Colonic mucosa (tissue), 4 donors: ENCODE measurements at regions not wholly inside any gene's neighbourhood (a gene's known extent, or its start where the extent isn't known, plus 50 kb on each side); places are given as distances from the start of the nearest gene placed in this dataset.
A peak's percentile ranks its signal among the peaks of the same experiment; 100 is the strongest.

Source experiments
- DNase-seq: peaks from one replicate; pipeline ENCODE4 v3.0.0-alpha.2; 2020
- H3K27ac ChIP-seq: fragments of 200-600 bp; one replicate; pipeline ENCODE4 v1.8.0; 2021
- H3K27me3 ChIP-seq: fragments of 200-600 bp; one replicate; pipeline ENCODE4 v1.8.0; 2021
- H3K36me3 ChIP-seq: fragments of 200-600 bp; one replicate; pipeline ENCODE4 v1.8.0; 2021
- H3K4me1 ChIP-seq: fragments of 200-600 bp; one replicate; pipeline ENCODE4 v1.8.0; 2021; ENCODE audit warnings: mild to moderate bottlenecking
- H3K4me3 ChIP-seq: fragments of 200-600 bp; one replicate; pipeline ENCODE4 v1.8.0; 2021
- H3K9ac ChIP-seq, 2 donors: one replicate each; pipeline ENCODE4 v1.7.0; 2013; ENCODE audit warnings: control low read depth in 2 of 2, low read depth in 2 of 2, low read length in 2 of 2
- H3K9me3 ChIP-seq: fragments of 200-600 bp; one replicate; pipeline ENCODE4 v1.8.0; 2021
- intact Hi-C: fragments of 100-400 bp; cut with DNase I; formaldehyde crosslinking; loops from one replicate; pipeline ENCODE4 v1.14.1; 2022
- TF ChIP-seq, protein P1 (sequence below): fragments of 200-600 bp; IDR thresholded peaks from one replicate; pipeline ENCODE4 v1.8.0; 2022; ENCODE audit warnings: antibody characterized with exemption, mild to moderate bottlenecking
- donor health status: healthy.
- donor health status: DM: no; HTN: no; CAD: no.
- donor health status: DM: no; HTN: no; CAD: no.

DNA sequence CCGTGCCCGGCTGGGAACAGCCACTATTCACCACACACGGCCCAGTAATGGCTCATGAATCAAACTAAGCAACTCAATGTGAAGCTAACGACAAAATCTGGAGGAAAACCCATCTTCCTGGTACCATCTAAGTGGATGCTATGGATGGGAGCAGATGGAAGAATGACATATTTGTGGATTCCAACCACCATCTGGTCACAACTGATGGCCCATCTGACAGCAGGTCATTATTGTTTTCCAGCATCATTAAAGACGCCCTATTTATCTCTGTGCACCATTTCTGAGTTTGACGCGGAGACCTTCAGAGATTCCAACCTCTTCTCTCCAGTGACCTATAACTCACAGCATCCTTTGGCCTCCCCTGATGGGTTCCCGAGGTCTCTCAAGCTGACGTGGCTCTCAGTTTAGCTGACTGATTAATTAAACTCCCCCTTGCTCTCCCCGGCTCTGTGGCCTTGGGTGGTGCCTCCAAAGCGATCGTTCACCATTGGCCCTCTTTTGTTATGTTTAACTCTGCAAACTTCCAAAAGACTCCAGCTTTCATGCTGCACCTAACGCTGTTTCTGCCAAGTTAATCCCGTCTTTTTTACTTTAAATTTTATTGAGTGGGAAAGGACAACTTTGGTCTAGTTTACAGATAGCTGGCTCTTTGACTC, 1514.4 kb downstream of the BRD1 start:
- Histone ChIP-seq H3K9ac (no peak overlapping the region), H3K27ac (no peak overlapping the region), H3K4me1 (no peaks in the 10 kb centered on the region), H3K27me3 (no peaks in the 10 kb centered on the region), H3K4me3 (no peak overlapping the region), H3K9me3 (no peaks in the 10 kb centered on the region), H3K36me3 (no peaks in the 10 kb centered on the region)
- intact Hi-C loops, result no loop called here
- no peak for DNase-seq
- TF ChIP-seq, protein P1, sequence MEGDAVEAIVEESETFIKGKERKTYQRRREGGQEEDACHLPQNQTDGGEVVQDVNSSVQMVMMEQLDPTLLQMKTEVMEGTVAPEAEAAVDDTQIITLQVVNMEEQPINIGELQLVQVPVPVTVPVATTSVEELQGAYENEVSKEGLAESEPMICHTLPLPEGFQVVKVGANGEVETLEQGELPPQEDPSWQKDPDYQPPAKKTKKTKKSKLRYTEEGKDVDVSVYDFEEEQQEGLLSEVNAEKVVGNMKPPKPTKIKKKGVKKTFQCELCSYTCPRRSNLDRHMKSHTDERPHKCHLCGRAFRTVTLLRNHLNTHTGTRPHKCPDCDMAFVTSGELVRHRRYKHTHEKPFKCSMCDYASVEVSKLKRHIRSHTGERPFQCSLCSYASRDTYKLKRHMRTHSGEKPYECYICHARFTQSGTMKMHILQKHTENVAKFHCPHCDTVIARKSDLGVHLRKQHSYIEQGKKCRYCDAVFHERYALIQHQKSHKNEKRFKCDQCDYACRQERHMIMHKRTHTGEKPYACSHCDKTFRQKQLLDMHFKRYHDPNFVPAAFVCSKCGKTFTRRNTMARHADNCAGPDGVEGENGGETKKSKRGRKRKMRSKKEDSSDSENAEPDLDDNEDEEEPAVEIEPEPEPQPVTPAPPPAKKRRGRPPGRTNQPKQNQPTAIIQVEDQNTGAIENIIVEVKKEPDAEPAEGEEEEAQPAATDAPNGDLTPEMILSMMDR, result no peak

DNA sequence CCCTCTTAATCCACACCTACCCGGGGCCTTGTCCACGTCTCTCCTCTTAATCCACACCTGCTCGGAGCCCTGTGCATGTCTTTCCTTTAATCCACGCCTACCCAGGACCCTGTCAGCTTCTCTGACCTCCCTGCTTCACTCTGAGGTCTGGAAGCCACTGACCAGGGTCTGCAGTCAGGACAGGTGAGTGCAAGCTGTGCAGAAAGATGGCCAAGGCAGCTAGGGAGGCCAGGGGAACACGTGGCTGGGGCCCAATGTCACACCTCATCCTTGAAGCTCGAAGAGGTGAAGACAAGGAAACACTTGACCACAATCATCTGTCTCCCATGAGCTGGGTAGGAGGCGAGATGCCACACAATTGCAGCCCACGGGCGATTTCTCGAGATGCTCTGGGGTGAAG, 1516.9 kb downstream of the BRD1 start:
- H3K9me3 ChIP-seq, result no peaks in the 10 kb centered on the region
- no peaks in the 10 kb centered on the region for H3K27me3 ChIP-seq
- H3K4me1 ChIP-seq, result no peaks in the 10 kb centered on the region
- H3K9ac ChIP-seq, result no peak overlapping the region
- no peaks in the 10 kb centered on the region for H3K36me3 ChIP-seq
- no peak overlapping the region for H3K4me3 ChIP-seq
- DNase-seq, result peak; percentile 6
- TF ChIP-seq, protein P1, result no peak
- H3K27ac ChIP-seq, result no peak overlapping the region
- intact Hi-C loops, result no loop called here

DNA sequence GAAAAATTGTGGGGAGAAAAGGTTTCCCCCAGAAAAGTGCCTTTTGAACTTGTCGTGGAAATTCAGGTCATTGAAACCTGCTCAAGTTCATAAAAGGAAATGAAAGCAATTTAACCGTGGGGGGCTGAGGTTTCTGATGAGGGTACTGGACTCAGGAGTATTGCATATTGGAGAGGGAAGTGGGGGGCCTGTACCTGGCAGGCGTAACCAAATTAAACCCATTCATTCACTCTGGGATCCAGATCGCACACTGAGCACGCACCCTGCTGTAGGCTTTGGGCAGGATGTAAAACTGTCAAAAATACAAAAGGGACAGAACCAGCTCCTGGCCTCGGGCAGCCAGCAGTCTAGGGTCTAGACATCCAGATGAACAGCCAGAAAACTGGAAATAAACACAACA, 1517.4 kb downstream of the BRD1 start:
- TF ChIP-seq, protein P1, result no peak
- DNase-seq, result no peak
- intact Hi-C loops, result no loop called here
- H3K9me3 ChIP-seq, result no peaks in the 10 kb centered on the region
- H3K36me3 ChIP-seq, result no peaks in the 10 kb centered on the region
- no peaks in the 10 kb centered on the region for H3K27me3 ChIP-seq
- H3K9ac ChIP-seq, result no peak overlapping the region
- no peak overlapping the region for H3K27ac ChIP-seq
- no peak overlapping the region for H3K4me3 ChIP-seq
- H3K4me1 ChIP-seq, result no peaks in the 10 kb centered on the region

DNA sequence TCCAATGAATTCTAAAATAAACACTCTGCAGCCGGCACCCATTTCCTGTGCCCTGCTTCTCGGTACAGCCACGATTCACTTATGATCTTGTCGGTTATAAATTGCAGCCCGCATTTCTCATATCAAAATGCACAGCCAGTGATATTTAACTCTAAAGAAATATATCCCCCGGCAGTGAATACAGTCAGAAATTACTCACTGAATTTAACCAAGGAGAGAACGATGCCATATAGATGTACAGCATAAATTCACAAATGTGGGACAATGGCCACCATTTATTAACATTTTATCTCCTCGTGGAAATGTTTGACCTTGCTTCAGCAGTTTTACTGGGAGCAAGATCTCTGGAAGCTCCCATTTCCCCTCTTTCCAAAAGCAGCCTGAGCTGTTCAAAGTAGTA, 1517.8 kb downstream of the BRD1 start:
- Histone ChIP-seq H3K9ac (no peak overlapping the region), H3K27ac (no peak overlapping the region), H3K27me3 (no peaks in the 10 kb centered on the region), H3K4me3 (no peak overlapping the region), H3K36me3 (no peaks in the 10 kb centered on the region), H3K9me3 (no peaks in the 10 kb centered on the region), H3K4me1 (no peaks in the 10 kb centered on the region)
- intact Hi-C loops, result no loop called here
- no peak for DNase-seq
- TF ChIP-seq, protein P1, result no peak

DNA sequence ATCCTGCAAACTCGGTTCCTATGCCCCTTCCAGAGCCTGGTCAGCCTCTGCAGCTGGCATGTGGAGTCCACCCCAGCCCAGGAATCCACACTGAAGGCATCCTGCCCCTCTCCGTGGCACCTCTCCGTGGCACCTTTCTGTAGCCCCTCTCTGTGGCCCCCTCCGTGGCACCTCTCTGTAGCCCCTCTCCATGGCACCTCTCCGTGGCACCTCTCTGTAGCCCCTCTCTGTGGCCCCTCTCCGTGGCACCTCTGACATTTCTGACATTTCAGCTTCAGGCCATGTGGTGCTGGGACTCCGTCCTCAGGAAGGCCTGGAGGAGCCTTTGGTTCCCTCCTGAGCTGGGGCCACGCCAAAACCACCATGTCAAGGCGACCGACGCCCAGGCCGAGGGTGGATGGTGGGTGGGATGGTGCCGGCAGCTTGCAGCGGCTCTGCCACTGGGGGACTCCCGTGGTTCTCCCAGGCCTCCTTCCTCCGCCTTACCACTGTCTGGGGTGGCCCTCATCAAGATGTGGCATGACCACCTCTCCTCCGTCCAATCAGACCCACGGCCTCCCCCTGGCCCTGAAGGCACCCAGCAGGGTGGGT, 1518.5 kb downstream of the BRD1 start:
- DNase-seq, result peak; percentile 8
- intact Hi-C loops, result no loop called here
- TF ChIP-seq, protein P1, result no peak

More for the DNA sequence above, 1518.5 kb downstream of the BRD1 start:
- Histone ChIP-seq H3K36me3 (no peaks in the 10 kb centered on the region), H3K4me3 (no peak overlapping the region), H3K9ac (no peak overlapping the region), H3K4me1 (no peaks in the 10 kb centered on the region), H3K9me3 (no peaks in the 10 kb centered on the region), H3K27me3 (no peaks in the 10 kb centered on the region), H3K27ac (no peak overlapping the region)
